ENCODE measurements at regions not wholly inside any gene's neighbourhood (a gene's known extent, or its start where the extent isn't known, plus 50 kb on each side); places are given as distances from the start of the nearest gene placed in this dataset.

GRCh38 chr10:62708569-62708968, 96.0 kb upstream of the ADO start (continued):
- TF ChIP-seq, protein P1, sequence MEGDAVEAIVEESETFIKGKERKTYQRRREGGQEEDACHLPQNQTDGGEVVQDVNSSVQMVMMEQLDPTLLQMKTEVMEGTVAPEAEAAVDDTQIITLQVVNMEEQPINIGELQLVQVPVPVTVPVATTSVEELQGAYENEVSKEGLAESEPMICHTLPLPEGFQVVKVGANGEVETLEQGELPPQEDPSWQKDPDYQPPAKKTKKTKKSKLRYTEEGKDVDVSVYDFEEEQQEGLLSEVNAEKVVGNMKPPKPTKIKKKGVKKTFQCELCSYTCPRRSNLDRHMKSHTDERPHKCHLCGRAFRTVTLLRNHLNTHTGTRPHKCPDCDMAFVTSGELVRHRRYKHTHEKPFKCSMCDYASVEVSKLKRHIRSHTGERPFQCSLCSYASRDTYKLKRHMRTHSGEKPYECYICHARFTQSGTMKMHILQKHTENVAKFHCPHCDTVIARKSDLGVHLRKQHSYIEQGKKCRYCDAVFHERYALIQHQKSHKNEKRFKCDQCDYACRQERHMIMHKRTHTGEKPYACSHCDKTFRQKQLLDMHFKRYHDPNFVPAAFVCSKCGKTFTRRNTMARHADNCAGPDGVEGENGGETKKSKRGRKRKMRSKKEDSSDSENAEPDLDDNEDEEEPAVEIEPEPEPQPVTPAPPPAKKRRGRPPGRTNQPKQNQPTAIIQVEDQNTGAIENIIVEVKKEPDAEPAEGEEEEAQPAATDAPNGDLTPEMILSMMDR (tag by site-specific recombination; IDR thresholded peaks at IDR 0.05) = no peak

GRCh38 chr10:62709200-62709599, 95.3 kb upstream of the ADO start:
- Histone ChIP-seq H3K9me3 (ENCODE audit: control insufficient read depth, insufficient read depth, low read depth, low read length) (no peaks in the 10 kb centered on the region), H3K4me3 (ENCODE audit: low read depth, low read length) (no peak overlapping the region), H3K36me3 (ENCODE audit: control insufficient read depth in 2 of 2, insufficient read depth in 1 of 2, low read length in 2 of 2) (no peaks in the 10 kb centered on the region), H3K4me1 (ENCODE audit: control insufficient read depth, insufficient read depth, low read length) (no peaks in the 10 kb centered on the region), H3K27ac (ENCODE audit: extremely low read depth, low read depth, low read length) (no peak overlapping the region)
- TF ChIP-seq ZNF292 (tag by site-specific recombination; IDR thresholded peaks at IDR 0.05; ENCODE audit: borderline replicate concordance, low read depth) (no peak), ZXDB (tag by site-specific recombination; IDR thresholded peaks at IDR 0.05) (no peak), MEIS1 (CRISPR knock-in tag; IDR thresholded peaks at IDR 0.05; ENCODE audit: borderline replicate concordance) (no peak), ZNF423 (tag by site-specific recombination; IDR thresholded peaks at IDR 0.05) (no peak), ZNF426 (tag by site-specific recombination; IDR thresholded peaks at IDR 0.05) (no peak), ZNF600 (tag by site-specific recombination; IDR thresholded peaks at IDR 0.05) (no peak), ZNF398 (tag by site-specific recombination; IDR thresholded peaks at IDR 0.05) (no peak), ZNF639 (tag by site-specific recombination; IDR thresholded peaks at IDR 0.05) (no peak), ZNF350 (tag by site-specific recombination; IDR thresholded peaks at IDR 0.05) (no peak), ZNF510 (tag by site-specific recombination; IDR thresholded peaks at IDR 0.05; ENCODE audit: insufficient replicate concordance) (no peak), ZNF362 (tag by site-specific recombination; IDR thresholded peaks at IDR 0.05) (no peak)
- TF ChIP-seq, protein P2, sequence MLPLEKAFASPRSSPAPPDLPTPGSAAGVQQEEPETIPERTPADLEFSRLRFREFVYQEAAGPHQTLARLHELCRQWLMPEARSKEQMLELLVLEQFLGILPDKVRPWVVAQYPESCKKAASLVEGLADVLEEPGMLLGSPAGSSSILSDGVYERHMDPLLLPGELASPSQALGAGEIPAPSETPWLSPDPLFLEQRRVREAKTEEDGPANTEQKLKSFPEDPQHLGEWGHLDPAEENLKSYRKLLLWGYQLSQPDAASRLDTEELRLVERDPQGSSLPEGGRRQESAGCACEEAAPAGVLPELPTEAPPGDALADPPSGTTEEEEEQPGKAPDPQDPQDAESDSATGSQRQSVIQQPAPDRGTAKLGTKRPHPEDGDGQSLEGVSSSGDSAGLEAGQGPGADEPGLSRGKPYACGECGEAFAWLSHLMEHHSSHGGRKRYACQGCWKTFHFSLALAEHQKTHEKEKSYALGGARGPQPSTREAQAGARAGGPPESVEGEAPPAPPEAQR (tag by site-specific recombination; IDR thresholded peaks at IDR 0.05) = no peak
- POLR2A ChIA-PET = no interaction called here
- CTCF ChIA-PET = no interaction called here

- POLR2A ChIA-PET = no interaction called here
- CTCF ChIA-PET = no interaction called here
Observed at GRCh38 chr10:62710182-62710581, 94.3 kb upstream of the ADO start.

More at GRCh38 chr10:62710182-62710581, 94.3 kb upstream of the ADO start:
- Histone ChIP-seq H3K9me3 (ENCODE audit: control insufficient read depth, insufficient read depth, low read depth, low read length) (no peaks in the 10 kb centered on the region), H3K27ac (ENCODE audit: extremely low read depth, low read depth, low read length) (no peak overlapping the region), H3K4me1 (ENCODE audit: control insufficient read depth, insufficient read depth, low read length) (no peaks in the 10 kb centered on the region), H3K4me3 (ENCODE audit: low read depth, low read length) (no peak overlapping the region), H3K36me3 (ENCODE audit: control insufficient read depth in 2 of 2, insufficient read depth in 1 of 2, low read length in 2 of 2) (no peaks in the 10 kb centered on the region)
- TF ChIP-seq ZNF777 (tag by site-specific recombination; IDR thresholded peaks at IDR 0.05; ENCODE audit: borderline replicate concordance) (no peak), ZNF19 (tag by site-specific recombination; IDR thresholded peaks at IDR 0.05; ENCODE audit: low read depth) (no peak), TCF7L2 (IDR thresholded peaks at IDR 0.05; ENCODE audit: borderline replicate concordance, low read depth, low read length) (no peak), KLF9 (tag by site-specific recombination; IDR thresholded peaks at IDR 0.05; ENCODE audit: low read depth) (no peak), KLF8 (tag by site-specific recombination; IDR thresholded peaks at IDR 0.05) (no peak), ZNF518A (tag by site-specific recombination; conservative IDR thresholded peaks at IDR 0.05; ENCODE audit: low read depth) (no peak), ZNF140 (tag by site-specific recombination; IDR thresholded peaks at IDR 0.05) (no peak), SP3 (tag by site-specific recombination; IDR thresholded peaks at IDR 0.05) (no peak)
